K562 (cell line): ENCODE measurements at regions not wholly inside any gene's neighbourhood (a gene's known extent, or its start where the extent isn't known, plus 50 kb on each side); places are given as distances from the start of the nearest gene placed in this dataset.

Experiments used
- ATAC-seq: fragments of 200-7000 bp; cut with Tn5 transposase; 3 replicates; pipeline ENCODE4 v1.9.1; 2020; ENCODE audit warnings: moderate library complexity
- BruUV-seq: library from RNA; stranded (reverse); fragments of 400-500 nt; replicated peaks from 2 replicates; lab custom pipeline; 2021; lab: Mats Ljungman, UMichigan
- CTCF ChIA-PET: fragments of 300-600 bp; formaldehyde crosslinking; extraction: SDS; loops from one replicate; lab custom pipeline; 2021; ENCODE audit warnings: low intra/inter-chr PET ratio; lab: Yijun Ruan, JAX
- POLR2A ChIA-PET: fragments of 300-600, 350-650 bp; sonication (Branson Sonifier 250); formaldehyde crosslinking; extraction: SDS; loops from one replicate; lab custom pipeline; 2021; ENCODE audit warnings: antibody characterized with exemption, inconsistent platforms; lab: Yijun Ruan, JAX
- DNase-seq, 4 experiments: peaks; one replicate each; pipeline versions ENCODE4 v3.0.0 to v3.0.0-alpha.2; 2011 to 2018; ENCODE audit warnings: low spot score in 3 of 4, mixed read lengths in 3 of 4; ENCODE audit errors: extremely low read depth in 1 of 4
- FAIRE-seq: peaks from 2 replicates; lab custom pipeline; 2011; peaks lifted over from hg19 to GRCh38; lab: Jason Lieb, UNC
- H2AFZ ChIP-seq: 2 replicates; pipeline ENCODE4 v1.6.0; 2011; ENCODE audit warnings: low read depth, low read length, control low read depth, inconsistent platforms
- H3K27ac ChIP-seq: fragments of 200-600 bp; 3 replicates; pipeline ENCODE4 v1.8.0; 2011; ENCODE audit warnings: low read depth, mild to moderate bottlenecking, control low read depth, inconsistent platforms, low read length, moderate library complexity, mixed read lengths; ENCODE audit errors: extremely low read depth
- H3K27me3 ChIP-seq, 2 experiments: fragments of 300-600 bp in 1 of 2; 2 replicates in 1 of 2; 3 replicates in 1 of 2; pipeline versions ENCODE4 v1.6.0 to v1.8.0; 2011; ENCODE audit warnings: inconsistent platforms in 2 of 2, low read length in 2 of 2, mild to moderate bottlenecking in 1 of 2, mixed read lengths in 1 of 2, moderate library complexity in 1 of 2; ENCODE audit not compliant: control insufficient read depth in 2 of 2, insufficient read depth in 2 of 2
- H3K36me3 ChIP-seq: fragments of 300-600 bp; 3 replicates; pipeline ENCODE4 v1.8.0; 2011; ENCODE audit warnings: mild to moderate bottlenecking, low read length, inconsistent platforms; ENCODE audit not compliant: control insufficient read depth, insufficient read depth
- H3K4me1 ChIP-seq, 2 experiments: fragments of 200-600 bp in 1 of 2; replicated peaks in 1 of 2; 2 replicates in 1 of 2; 3 replicates in 1 of 2; pipeline versions ENCODE4 v1.5.1 to v1.8.0; 2011; ENCODE audit warnings: inconsistent platforms in 2 of 2, low read length in 2 of 2, mild to moderate bottlenecking in 1 of 2, mixed read lengths in 1 of 2, moderate library complexity in 1 of 2; ENCODE audit not compliant: control insufficient read depth in 2 of 2, insufficient read depth in 2 of 2
- H3K4me2 ChIP-seq: 2 replicates; pipeline ENCODE4 v1.6.1; 2011; ENCODE audit warnings: low read length, control low read depth, inconsistent platforms, mixed read lengths; ENCODE audit not compliant: insufficient read depth
- H3K4me3 ChIP-seq: fragments of 200-600 bp; sonication (generic), shearing (Covaris generic); 2 replicates; pipeline ENCODE4 v1.5.1; 2016; ENCODE audit warnings: control low read depth, inconsistent platforms
- H3K79me2 ChIP-seq: fragments of 200-600 bp; 3 replicates; pipeline ENCODE4 v1.8.0; 2011; ENCODE audit warnings: low read length, inconsistent platforms; ENCODE audit not compliant: control insufficient read depth, insufficient read depth
- H3K9ac ChIP-seq, 2 experiments: 2 replicates each; pipeline versions ENCODE4 v1.6.0 to v1.6.1; 2011; ENCODE audit warnings: low read depth in 2 of 2, low read length in 2 of 2, control low read depth in 1 of 2, inconsistent platforms in 1 of 2, mild to moderate bottlenecking in 1 of 2, mixed read lengths in 1 of 2; ENCODE audit not compliant: insufficient read depth in 1 of 2
- H3K9me1 ChIP-seq: one replicate; pipeline ENCODE4 v1.6.0; 2011; ENCODE audit warnings: inconsistent platforms, mild to moderate bottlenecking, low read length, moderate library complexity; ENCODE audit not compliant: control insufficient read depth, insufficient read depth
- H3K9me3 ChIP-seq: replicated peaks from 2 replicates; pipeline ENCODE4 v1.5.1; 2011; ENCODE audit warnings: low read depth, low read length, inconsistent platforms; ENCODE audit not compliant: control insufficient read depth, insufficient read depth
- H4K20me1 ChIP-seq: replicated peaks from 2 replicates; pipeline ENCODE4 v1.6.1; 2011; ENCODE audit warnings: low read length, inconsistent platforms, mixed read lengths; ENCODE audit not compliant: control insufficient read depth, insufficient read depth
- CBFA2T2 ChIP-seq: fragments of 450-650 bp; conservative IDR thresholded peaks from 2 replicates; pipeline ENCODE4 v1.6.1; 2017; ENCODE audit warnings: mild to moderate bottlenecking
- CBX5 ChIP-seq: IDR thresholded peaks from 2 replicates; pipeline ENCODE4 v1.6.1; 2014; ENCODE audit warnings: low read depth, borderline replicate concordance
- FOS ChIP-seq: IDR thresholded peaks from 3 replicates; pipeline ENCODE4 v1.6.1; 2011; ENCODE audit not compliant: insufficient read length; ENCODE audit errors: extremely low read depth
- FOXP1 ChIP-seq: sonication (generic); formaldehyde crosslinking; IDR thresholded peaks from 2 replicates; pipeline ENCODE4 v1.8.0; 2022; ENCODE audit warnings: mild to moderate bottlenecking, missing genetic modification reagents
- HINFP ChIP-seq: fragments of 450-650 bp; conservative IDR thresholded peaks from 2 replicates; pipeline ENCODE4 v1.6.1; 2016; ENCODE audit warnings: missing genetic modification characterization, low read depth, mild to moderate bottlenecking, control low read depth, missing compliant biosample characterization
- HNRNPL ChIP-seq: fragments of 200-400 bp; formaldehyde crosslinking; IDR thresholded peaks from 2 replicates; pipeline ENCODE4 v1.6.1; 2017; ENCODE audit warnings: low read depth, mild to moderate bottlenecking, low read length
- MECOM ChIP-seq: fragments of 250-450 bp; sonication (Bioruptor Pico); IDR thresholded peaks from 2 replicates; pipeline ENCODE4 v1.8.0; 2022; ENCODE audit warnings: inconsistent platforms
- MTA1 ChIP-seq: fragments of 450-650 bp; IDR thresholded peaks from 2 replicates; pipeline ENCODE4 v1.6.1; 2017; ENCODE audit warnings: borderline replicate concordance
- NCOR1 ChIP-seq: fragments of 450-650 bp; IDR thresholded peaks from 2 replicates; pipeline ENCODE4 v1.6.1; 2016; ENCODE audit warnings: mild to moderate bottlenecking, moderate library complexity
- RBM39 ChIP-seq: fragments of 200-400 bp; formaldehyde crosslinking; optimal IDR thresholded peaks from 2 replicates; pipeline ENCODE3; 2018; ENCODE audit warnings: low read depth, low read length
- TRIM28 ChIP-seq: fragments of 450-650 bp; IDR thresholded peaks from 2 replicates; pipeline ENCODE4 v1.6.1; 2017
- TSHZ1 ChIP-seq: fragments of 250-450 bp; sonication (Bioruptor Pico); IDR thresholded peaks from 2 replicates; pipeline ENCODE4 v1.4.0; 2020; ENCODE audit warnings: mild to moderate bottlenecking, moderate library complexity
- ZBTB1 ChIP-seq: sonication (generic); formaldehyde crosslinking; IDR thresholded peaks from 2 replicates; pipeline ENCODE4 v1.8.1; 2023; ENCODE audit warnings: missing genetic modification reagents, low read depth, mild to moderate bottlenecking, borderline replicate concordance
- ZFP36 ChIP-seq: fragments of 150-350 bp; IDR thresholded peaks from 2 replicates; pipeline ENCODE4 v1.6.1; 2018; ENCODE audit warnings: low read length, low read depth; ENCODE audit not compliant: partially characterized antibody
- ZNF79 ChIP-seq: fragments of 250-450 bp; sonication (Bioruptor Pico); IDR thresholded peaks from 2 replicates; pipeline ENCODE4 v1.4.0; 2020; ENCODE audit warnings: low read depth, mild to moderate bottlenecking, moderate library complexity
- WGBS: fragments of 100-300 bp; shearing (Covaris generic); methylation state at CpG from one replicate; pipeline ENCODE4 v1.1.6; 2016; ENCODE audit warnings: low coverage, mixed read lengths; ENCODE audit not compliant: insufficient coverage; ENCODE audit errors: missing lambda C conversion rate; 5-methylcytosine and 5-hydroxymethylcytosine counted together
- in situ Hi-C: fragments of 300-500 bp; cut with MboI; formaldehyde crosslinking; loops from 4 replicates; pipeline ENCODE4 v1.15.0; 2018; ENCODE audit warnings: inconsistent platforms, mixed read lengths
- intact Hi-C: fragments of 100-400 bp; cut with micrococcal nuclease; formaldehyde crosslinking; loops from 2 replicates; pipeline ENCODE4 v1.14.2; 2022
- TF ChIP-seq, protein P1 (sequence below), 2 experiments: fragments of 450-650 bp; conservative IDR thresholded peaks; 2 replicates each; pipeline ENCODE4 v1.6.1; 2017; ENCODE audit warnings: mild to moderate bottlenecking in 2 of 2, moderate library complexity in 2 of 2

DNA sequence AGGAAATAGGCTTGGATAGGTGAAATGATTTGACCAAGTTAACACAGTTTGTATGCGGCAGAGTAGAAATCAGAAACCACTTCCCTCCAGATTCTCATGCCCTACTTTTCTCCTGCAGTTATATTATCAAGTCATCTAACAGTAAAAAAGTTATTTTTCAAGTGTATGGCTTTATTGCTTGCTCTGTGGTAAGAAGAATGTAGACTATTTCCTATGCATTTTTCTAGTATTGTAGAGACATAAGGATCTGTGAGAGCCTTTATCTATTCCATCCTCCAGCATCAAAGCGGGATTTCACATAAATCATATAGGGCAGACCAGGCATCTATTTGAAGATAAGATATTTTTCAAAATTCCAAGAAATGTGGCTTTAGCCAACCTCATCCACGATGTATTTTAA lies 208.5 kb downstream of the TTLL7 start:
- Histone ChIP-seq H3K79me2 (no peaks in the 10 kb centered on the region), H3K9me1 (no peaks in the 10 kb centered on the region), H3K9ac (no peak overlapping the region), H3K27ac (no peak overlapping the region), H2AFZ (no peak overlapping the region), H3K36me3 (no peaks in the 10 kb centered on the region), H3K4me1 (no peaks in the 10 kb centered on the region), H3K9me3 (no peaks in the 10 kb centered on the region), H3K4me3 (no peak overlapping the region), H3K27me3 (no peaks in the 10 kb centered on the region), H3K4me2 (no peak overlapping the region), H4K20me1 (no peaks in the 10 kb centered on the region)
- no peak for DNase-seq
- FAIRE-seq: no peak
- BruUV-seq: no TSS peak
- no peak for ATAC-seq
- ChIA-PET POLR2A (no interaction called here), CTCF (no interaction called here)
- in situ Hi-C loops: no loop called here
- intact Hi-C loops: no loop called here
- 2% methylated on average over 3 of the region's 3 CpGs for WGBS
- TF ChIP-seq MTA1: no peak
- no peak for TF ChIP-seq RBM39
- TF ChIP-seq, protein P1, sequence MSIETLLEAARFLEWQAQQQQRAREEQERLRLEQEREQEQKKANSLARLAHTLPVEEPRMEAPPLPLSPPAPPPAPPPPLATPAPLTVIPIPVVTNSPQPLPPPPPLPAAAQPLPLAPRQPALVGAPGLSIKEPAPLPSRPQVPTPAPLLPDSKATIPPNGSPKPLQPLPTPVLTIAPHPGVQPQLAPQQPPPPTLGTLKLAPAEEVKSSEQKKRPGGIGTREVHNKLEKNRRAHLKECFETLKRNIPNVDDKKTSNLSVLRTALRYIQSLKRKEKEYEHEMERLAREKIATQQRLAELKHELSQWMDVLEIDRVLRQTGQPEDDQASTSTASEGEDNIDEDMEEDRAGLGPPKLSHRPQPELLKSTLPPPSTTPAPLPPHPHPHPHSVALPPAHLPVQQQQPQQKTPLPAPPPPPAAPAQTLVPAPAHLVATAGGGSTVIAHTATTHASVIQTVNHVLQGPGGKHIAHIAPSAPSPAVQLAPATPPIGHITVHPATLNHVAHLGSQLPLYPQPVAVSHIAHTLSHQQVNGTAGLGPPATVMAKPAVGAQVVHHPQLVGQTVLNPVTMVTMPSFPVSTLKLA (conservative IDR thresholded peaks at IDR 0.05): no peak
- no peak for TF ChIP-seq FOS
- TF ChIP-seq ZNF79 (CRISPR knock-in tag): no peak
- no peak for TF ChIP-seq ZBTB1 (CRISPR knock-in tag)
- no peak for TF ChIP-seq TSHZ1
- TF ChIP-seq CBX5: no peak
- no peak for TF ChIP-seq MECOM (CRISPR knock-in tag)
- no peak for TF ChIP-seq TRIM28
- TF ChIP-seq CBFA2T2: no peak
- TF ChIP-seq HNRNPL: no peak
- TF ChIP-seq NCOR1: no peak
- TF ChIP-seq FOXP1 (CRISPR knock-in tag): no peak
- TF ChIP-seq ZFP36: no peak
- TF ChIP-seq HINFP (tag): no peak
